Ascending aorta (tissue), 2 donors: ENCODE measurements at regions not wholly inside any gene's neighbourhood (a gene's known extent, or its start where the extent isn't known, plus 50 kb on each side); places are given as distances from the start of the nearest gene placed in this dataset.

Experiments
- DNase-seq, 2 donors: peaks; one replicate each; pipeline ENCODE4 v3.0.0-alpha.2; 2019; ENCODE audit warnings: low spot score in 2 of 2
- H3K27ac ChIP-seq, 2 donors: fragments of 200-600 bp; sonication (generic); one replicate each; pipeline ENCODE4 v1.5.1; 2016 to 2017; ENCODE audit warnings: mild to moderate bottlenecking in 1 of 2
- H3K27me3 ChIP-seq: fragments of 200-600 bp; sonication (generic); one replicate; pipeline ENCODE4 v1.5.1; 2017
- H3K36me3 ChIP-seq, 2 donors: fragments of 200-600 bp; sonication (generic); one replicate each; pipeline ENCODE4 v1.5.1; 2016
- H3K4me1 ChIP-seq, 2 donors: fragments of 200-600 bp; sonication (generic); one replicate each; pipeline ENCODE4 v1.5.1; 2016 to 2017; ENCODE audit warnings: mild to moderate bottlenecking in 1 of 2
- H3K4me3 ChIP-seq, 2 donors: fragments of 200-600 bp; sonication (generic); one replicate each; pipeline ENCODE4 v1.5.1; 2016 to 2017; ENCODE audit warnings: mild to moderate bottlenecking in 1 of 2
- H3K9me3 ChIP-seq, 2 donors: fragments of 200-600 bp; sonication (generic); one replicate each; pipeline ENCODE4 v1.5.1; 2016
- intact Hi-C: fragments of 100-400 bp; cut with DNase I; formaldehyde crosslinking; loops from one replicate; pipeline ENCODE4 v1.15.1; 2023
- TF ChIP-seq, protein P1 (sequence below), 3 experiments: fragments of 200-600 bp in 2 of 3; fragments of 450-650 bp in 1 of 3; sonication (generic) in 2 of 3; IDR thresholded peaks; one replicate each; pipeline ENCODE4 v1.5.1; 2016 to 2019; ENCODE audit warnings: antibody characterized with exemption in 3 of 3, mild to moderate bottlenecking in 1 of 3, moderate library complexity in 1 of 3

- DNase-seq: no peak
- no peak overlapping the region for H3K4me3 ChIP-seq
- H3K36me3 ChIP-seq: no peaks in the 10 kb centered on the region
- no peaks in the 10 kb centered on the region for H3K9me3 ChIP-seq
- H3K27ac ChIP-seq: no peak overlapping the region
- H3K4me1 ChIP-seq: peaks cover 0 to 3% of the 10 kb centered on the region in 2 donors
- TF ChIP-seq, protein P1, sequence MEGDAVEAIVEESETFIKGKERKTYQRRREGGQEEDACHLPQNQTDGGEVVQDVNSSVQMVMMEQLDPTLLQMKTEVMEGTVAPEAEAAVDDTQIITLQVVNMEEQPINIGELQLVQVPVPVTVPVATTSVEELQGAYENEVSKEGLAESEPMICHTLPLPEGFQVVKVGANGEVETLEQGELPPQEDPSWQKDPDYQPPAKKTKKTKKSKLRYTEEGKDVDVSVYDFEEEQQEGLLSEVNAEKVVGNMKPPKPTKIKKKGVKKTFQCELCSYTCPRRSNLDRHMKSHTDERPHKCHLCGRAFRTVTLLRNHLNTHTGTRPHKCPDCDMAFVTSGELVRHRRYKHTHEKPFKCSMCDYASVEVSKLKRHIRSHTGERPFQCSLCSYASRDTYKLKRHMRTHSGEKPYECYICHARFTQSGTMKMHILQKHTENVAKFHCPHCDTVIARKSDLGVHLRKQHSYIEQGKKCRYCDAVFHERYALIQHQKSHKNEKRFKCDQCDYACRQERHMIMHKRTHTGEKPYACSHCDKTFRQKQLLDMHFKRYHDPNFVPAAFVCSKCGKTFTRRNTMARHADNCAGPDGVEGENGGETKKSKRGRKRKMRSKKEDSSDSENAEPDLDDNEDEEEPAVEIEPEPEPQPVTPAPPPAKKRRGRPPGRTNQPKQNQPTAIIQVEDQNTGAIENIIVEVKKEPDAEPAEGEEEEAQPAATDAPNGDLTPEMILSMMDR (IDR thresholded peaks at IDR 0.05): no peak
- intact Hi-C loops: no loop called here
- no peaks in the 10 kb centered on the region for H3K27me3 ChIP-seq
These were observed 421.9 kb upstream of the ARGLU1 start for GRCh38 chr13:106989876-106990275.

GRCh38 chr13:106987427-106987785, 419.5 kb upstream of the ARGLU1 start:
- H3K4me1 ChIP-seq: peaks cover 0 to 3% of the 10 kb centered on the region in 2 donors

DNA sequence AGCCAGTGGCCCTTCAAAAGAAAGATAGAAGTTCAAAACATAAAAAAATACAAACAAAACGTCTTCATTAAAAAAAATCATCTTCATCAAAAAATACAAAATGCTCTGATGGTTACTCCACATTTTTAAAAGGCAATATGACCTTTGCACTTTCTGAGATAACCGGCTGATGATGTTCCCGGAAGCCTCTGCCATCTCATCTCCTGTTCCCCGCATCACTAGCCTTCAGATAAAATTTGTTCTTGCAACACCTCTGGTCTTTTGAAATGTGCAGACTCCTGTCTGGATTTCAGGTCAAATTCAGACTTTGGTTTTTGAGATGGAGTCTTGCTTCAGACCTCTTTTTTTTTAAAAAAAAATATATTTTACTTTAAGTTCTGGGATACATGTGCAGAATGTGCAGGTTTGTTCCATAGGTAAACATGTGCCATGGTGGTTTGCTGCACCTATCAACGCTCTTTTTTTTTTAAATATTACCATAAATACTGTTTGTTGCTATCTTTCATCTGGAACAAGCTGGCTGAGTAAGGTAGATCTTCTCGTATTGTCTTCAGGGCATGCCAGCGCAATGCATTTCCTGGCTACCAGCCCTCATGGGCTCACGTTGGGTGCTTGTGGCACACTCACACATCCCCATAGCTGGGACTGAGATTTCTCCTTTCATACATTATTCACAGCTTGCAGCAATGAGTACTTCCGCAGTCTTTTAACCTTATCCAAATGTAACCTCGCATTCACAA, 418.9 kb upstream of the ARGLU1 start:
- TF ChIP-seq, protein P1 (IDR thresholded peaks at IDR 0.05): no peak
- H3K4me1 ChIP-seq: peaks cover 0 to 3% of the 10 kb centered on the region in 2 donors
- DNase-seq: no peak
- no peaks in the 10 kb centered on the region for H3K36me3 ChIP-seq
- H3K27ac ChIP-seq: no peak overlapping the region
- H3K4me3 ChIP-seq: no peak overlapping the region
- H3K27me3 ChIP-seq: no peaks in the 10 kb centered on the region
- H3K9me3 ChIP-seq: no peaks in the 10 kb centered on the region
- intact Hi-C loops: no loop called here

More at GRCh38 chr13:106987427-106987785, 419.5 kb upstream of the ARGLU1 start:
- Histone ChIP-seq H3K4me3 (no peak overlapping the region), H3K9me3 (no peaks in the 10 kb centered on the region), H3K36me3 (no peaks in the 10 kb centered on the region), H3K27me3 (no peaks in the 10 kb centered on the region), H3K27ac (no peak overlapping the region)
- no peak for DNase-seq
- TF ChIP-seq, protein P1 (IDR thresholded peaks at IDR 0.05): no peak
- intact Hi-C loops: no loop called here

- Histone ChIP-seq H3K27me3 (no peaks in the 10 kb centered on the region), H3K27ac (no peak overlapping the region), H3K9me3 (no peaks in the 10 kb centered on the region), H3K4me1 (peaks cover 0 to 7% of the 10 kb centered on the region in 2 donors), H3K4me3 (no peak overlapping the region), H3K36me3 (no peaks in the 10 kb centered on the region)
- intact Hi-C loops: no loop called here
- no peak for DNase-seq
- TF ChIP-seq, protein P1 (IDR thresholded peaks at IDR 0.05): no peak
These were observed 418.1 kb upstream of the ARGLU1 start for GRCh38 chr13:106986033-106986484.

DNA sequence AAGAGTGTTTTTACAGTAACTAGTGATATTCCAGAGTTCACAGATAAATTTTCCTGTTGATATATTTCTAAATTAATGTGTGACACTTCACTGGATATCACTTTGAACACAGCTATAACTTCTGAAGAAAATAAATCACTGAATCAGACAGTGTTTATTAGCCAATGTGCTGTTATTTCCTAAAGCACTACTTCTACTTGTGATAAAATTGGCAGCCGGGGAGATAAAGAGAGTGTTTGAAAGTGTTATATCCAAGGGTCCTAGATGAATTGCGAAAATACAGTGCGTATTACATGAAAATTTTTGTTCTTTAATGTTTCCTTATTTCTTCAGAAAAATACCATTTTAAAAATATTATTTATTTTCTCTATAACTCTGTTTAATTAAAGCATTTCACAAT, 417.5 kb upstream of the ARGLU1 start:
- H3K27me3 ChIP-seq: no peaks in the 10 kb centered on the region
- no peak overlapping the region for H3K27ac ChIP-seq
- H3K36me3 ChIP-seq: no peaks in the 10 kb centered on the region
- no peak overlapping the region for H3K4me3 ChIP-seq
- intact Hi-C loops: no loop called here
- TF ChIP-seq, protein P1 (IDR thresholded peaks at IDR 0.05): no peak
- no peaks in the 10 kb centered on the region for H3K9me3 ChIP-seq
- DNase-seq: no peak
- H3K4me1 ChIP-seq: peaks cover 0 to 7% of the 10 kb centered on the region in 2 donors
